ENCODE measurements at regions not wholly inside any gene's neighbourhood (a gene's known extent, or its start where the extent isn't known, plus 50 kb on each side); places are given as distances from the start of the nearest gene placed in this dataset.

DNA sequence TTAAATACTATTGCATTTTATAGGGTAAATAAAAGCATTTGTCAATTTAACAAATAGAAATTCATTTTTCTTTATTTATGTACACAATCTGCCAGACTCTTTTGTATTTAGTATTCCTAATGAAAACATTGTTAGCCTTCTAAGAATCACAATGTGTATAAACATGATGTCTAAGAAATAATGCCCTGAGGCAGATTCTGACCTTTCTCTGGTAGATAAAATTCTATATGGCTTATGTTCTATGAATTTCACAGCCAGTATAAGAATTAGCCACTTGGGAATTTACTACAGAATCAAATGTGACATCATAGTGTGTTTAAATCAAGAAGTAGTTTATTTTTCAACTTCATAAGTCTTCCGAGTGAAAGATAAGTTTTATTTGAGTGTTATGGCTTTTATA lies 457.4 kb downstream of the ZIC1 start:
- H3K4me3 ChIP-seq: no peak overlapping the region
- intact Hi-C loops (cut with DNase I): no loop called here
- DNase-seq (no peak), ATAC-seq (no peak)
- peaks cover 0 to 30% (median 12%) of the 10 kb centered on the region in 12 donors for H3K9me3 ChIP-seq
- 49 to 62% (median 56%) methylated on average over 1 of the region's 1 CpG for WGBS, 4 donors
- no peak overlapping the region for H3K27ac ChIP-seq
- H3K4me1 ChIP-seq: no peaks in the 10 kb centered on the region
- TF ChIP-seq, protein P1, sequence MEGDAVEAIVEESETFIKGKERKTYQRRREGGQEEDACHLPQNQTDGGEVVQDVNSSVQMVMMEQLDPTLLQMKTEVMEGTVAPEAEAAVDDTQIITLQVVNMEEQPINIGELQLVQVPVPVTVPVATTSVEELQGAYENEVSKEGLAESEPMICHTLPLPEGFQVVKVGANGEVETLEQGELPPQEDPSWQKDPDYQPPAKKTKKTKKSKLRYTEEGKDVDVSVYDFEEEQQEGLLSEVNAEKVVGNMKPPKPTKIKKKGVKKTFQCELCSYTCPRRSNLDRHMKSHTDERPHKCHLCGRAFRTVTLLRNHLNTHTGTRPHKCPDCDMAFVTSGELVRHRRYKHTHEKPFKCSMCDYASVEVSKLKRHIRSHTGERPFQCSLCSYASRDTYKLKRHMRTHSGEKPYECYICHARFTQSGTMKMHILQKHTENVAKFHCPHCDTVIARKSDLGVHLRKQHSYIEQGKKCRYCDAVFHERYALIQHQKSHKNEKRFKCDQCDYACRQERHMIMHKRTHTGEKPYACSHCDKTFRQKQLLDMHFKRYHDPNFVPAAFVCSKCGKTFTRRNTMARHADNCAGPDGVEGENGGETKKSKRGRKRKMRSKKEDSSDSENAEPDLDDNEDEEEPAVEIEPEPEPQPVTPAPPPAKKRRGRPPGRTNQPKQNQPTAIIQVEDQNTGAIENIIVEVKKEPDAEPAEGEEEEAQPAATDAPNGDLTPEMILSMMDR (IDR thresholded peaks at IDR 0.05): no peak
- no peak for TF ChIP-seq POLR2A (IDR thresholded peaks at IDR 0.05)
- no peaks in the 10 kb centered on the region for H3K36me3 ChIP-seq
- H3K27me3 ChIP-seq: no peaks in the 10 kb centered on the region

DNA sequence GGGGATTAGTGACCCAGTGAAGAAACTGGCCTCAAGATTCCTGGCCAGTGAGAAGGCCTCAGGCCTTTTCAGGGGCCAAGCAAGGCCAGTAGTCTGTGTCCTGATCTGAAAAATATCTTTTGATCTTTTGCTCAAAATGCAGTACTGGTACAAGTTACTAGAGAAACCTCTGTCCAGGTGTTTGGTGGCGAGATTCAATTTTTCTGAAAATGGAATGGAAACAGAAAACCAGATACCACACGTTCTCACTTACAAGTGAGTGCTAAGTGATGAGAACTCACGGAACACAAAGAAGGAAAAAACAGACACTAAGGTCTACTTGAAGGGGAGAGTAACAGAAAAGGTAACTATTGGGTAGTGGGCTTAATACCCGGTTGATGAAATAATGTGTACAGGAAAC lies 463.4 kb downstream of the ZIC1 start:
- H3K36me3 ChIP-seq: no peaks in the 10 kb centered on the region
- no peak for ATAC-seq
- no peak overlapping the region for H3K4me3 ChIP-seq
- no peaks in the 10 kb centered on the region for H3K4me1 ChIP-seq
- whole genome bisulfite sequencing, 4 donors: 80 to 90% (median 86%) methylated on average over 4 of the region's 4 CpGs
- no peaks in the 10 kb centered on the region for H3K9me3 ChIP-seq
- no peak overlapping the region for H3K27ac ChIP-seq
- no peak for DNase-seq
- TF ChIP-seq, protein P1 (IDR thresholded peaks at IDR 0.05): no peak
- TF ChIP-seq POLR2A (IDR thresholded peaks at IDR 0.05): no peak
- intact Hi-C loops (cut with DNase I): no loop called here
- no peaks in the 10 kb centered on the region for H3K27me3 ChIP-seq

DNA sequence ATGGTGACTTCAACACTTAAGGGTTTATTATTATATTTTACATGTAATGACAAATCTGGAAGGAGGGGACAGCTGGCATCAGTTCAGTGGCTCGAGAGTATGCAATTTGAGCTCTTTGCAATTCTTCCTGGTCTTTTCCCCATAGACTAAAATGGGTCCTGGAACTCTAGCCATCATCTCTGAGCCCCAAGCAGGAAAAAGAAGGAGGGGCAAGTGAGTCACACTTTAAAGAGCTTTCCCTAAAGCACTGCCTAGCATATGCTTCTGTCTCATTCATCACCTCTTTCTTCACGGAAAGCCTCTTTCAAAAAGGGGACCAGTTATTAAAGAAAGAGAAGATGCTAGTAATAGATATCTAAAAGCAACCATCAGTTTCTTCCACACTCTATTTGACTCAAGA lies 466.3 kb downstream of the ZIC1 start:
- WGBS, 4 donors: 18 to 67% (median 54%) methylated on average over 2 of the region's 2 CpGs
- intact Hi-C loops (cut with DNase I): no loop called here

DNA sequence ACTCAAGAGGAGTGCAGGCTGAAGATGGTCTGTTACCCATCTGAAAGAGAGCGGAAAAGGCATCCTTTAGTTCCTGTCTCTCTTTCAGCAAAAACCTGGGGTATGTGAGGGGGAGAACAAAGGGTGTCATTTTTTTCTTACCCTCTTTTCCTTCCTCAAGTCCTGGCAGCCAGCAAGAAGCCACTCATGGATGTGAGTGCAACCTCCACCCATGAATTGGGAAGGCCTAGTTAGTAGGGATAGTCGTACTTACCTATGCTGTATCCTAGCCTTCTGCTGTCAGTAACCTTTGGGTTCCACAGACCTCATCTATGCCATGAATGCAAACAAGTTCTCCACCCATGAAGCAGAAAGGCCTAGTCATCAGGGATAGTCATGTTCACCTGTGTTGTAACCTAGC lies 472.8 kb downstream of the ZIC1 start:
- no peak overlapping the region for H3K4me3 ChIP-seq
- H3K27ac ChIP-seq: no peak overlapping the region
- TF ChIP-seq, protein P1 (IDR thresholded peaks at IDR 0.05): no peak
- no peak for TF ChIP-seq POLR2A (IDR thresholded peaks at IDR 0.05)
- no peaks in the 10 kb centered on the region for H3K36me3 ChIP-seq
- H3K27me3 ChIP-seq: no peaks in the 10 kb centered on the region
- intact Hi-C loops (cut with DNase I): no loop called here
- 74 to 90% (median 85%) methylated on average over 2 of the region's 2 CpGs for WGBS, 4 donors
- H3K9me3 ChIP-seq: peaks cover 0 to 47% (median 26%) of the 10 kb centered on the region in 12 donors
- DNase-seq: no peak
- ATAC-seq: no peak
- H3K4me1 ChIP-seq: no peaks in the 10 kb centered on the region

More for the DNA sequence above, 466.3 kb downstream of the ZIC1 start:
- Histone ChIP-seq H3K4me1 (no peaks in the 10 kb centered on the region), H3K27ac (no peak overlapping the region), H3K4me3 (no peak overlapping the region), H3K27me3 (no peaks in the 10 kb centered on the region), H3K9me3 (peaks cover 0 to 10% (median 2%) of the 10 kb centered on the region in 12 donors), H3K36me3 (no peaks in the 10 kb centered on the region)
- DNase-seq: no peak
- ATAC-seq: no peak
- TF ChIP-seq, protein P1 (IDR thresholded peaks at IDR 0.05): no peak
- no peak for TF ChIP-seq POLR2A (IDR thresholded peaks at IDR 0.05)
